B cell (primary cell): ENCODE measurements at regions not wholly inside any gene's neighbourhood (a gene's known extent, or its start where the extent isn't known, plus 50 kb on each side); places are given as distances from the start of the nearest gene placed in this dataset.

ENCODE experiments used
- CTCF ChIP-seq: fragments of 200-600 bp; IDR thresholded peaks from one replicate; pipeline ENCODE4 v1.8.0; 2022; ENCODE audit warnings: antibody characterized with exemption, mild to moderate bottlenecking
- EZH2 ChIP-seq: IDR thresholded peaks from 2 replicates; pipeline ENCODE4 v1.6.1; 2012; ENCODE audit warnings: borderline replicate concordance, low read depth, mild to moderate bottlenecking, moderate library complexity, low read length; ENCODE audit not compliant: insufficient read depth, poor library complexity, severe bottlenecking

- TF ChIP-seq CTCF, result no peak
- TF ChIP-seq EZH2, result no peak
These were observed 126.8 kb upstream of the PSMD7 start for GRCh38 chr16:74169687-74170376.
